Lower leg skin (tissue), 3 donors: ENCODE measurements at regions not wholly inside any gene's neighbourhood (a gene's known extent, or its start where the extent isn't known, plus 50 kb on each side); places are given as distances from the start of the nearest gene placed in this dataset.

Source experiments
- CTCF ChIP-seq, 3 donors: fragments of 450-650 bp; IDR thresholded peaks; one replicate each; pipeline ENCODE4 v1.5.1; 2016; ENCODE audit warnings: antibody characterized with exemption in 3 of 3, mild to moderate bottlenecking in 3 of 3, moderate library complexity in 2 of 3
- POLR2A ChIP-seq, 2 donors: fragments of 450-650 bp; IDR thresholded peaks; one replicate each; pipeline ENCODE4 v1.6.1; 2016 to 2017; ENCODE audit warnings: antibody characterized with exemption in 2 of 2, mild to moderate bottlenecking in 1 of 2, moderate library complexity in 1 of 2

- TF ChIP-seq CTCF (IDR thresholded peaks at IDR 0.05): no peak
- TF ChIP-seq POLR2A (IDR thresholded peaks at IDR 0.05): no peak
Observed at GRCh38 chr4:83885256-83886182, 349.6 kb downstream of the GPAT3 start.
